Endothelial cell of umbilical vein (primary cell): ENCODE measurements at regions not wholly inside any gene's neighbourhood (a gene's known extent, or its start where the extent isn't known, plus 50 kb on each side); places are given as distances from the start of the nearest gene placed in this dataset.

Experiments
- BruUV-seq: library from RNA; stranded (reverse); fragments of 400-500 nt; replicated peaks from 2 replicates; lab custom pipeline; 2021; lab: Mats Ljungman, UMichigan
- CTCF ChIA-PET: fragments of 300-600, 350-600 bp; sonication (Branson Sonifier 250); formaldehyde crosslinking; loops from one replicate; lab custom pipeline; 2021; ENCODE audit warnings: antibody characterized with exemption, inconsistent platforms; lab: Charles Lee
- POLR2A ChIA-PET: fragments of 300-600, 350-600 bp; sonication (Branson Sonifier 250); formaldehyde crosslinking; loops from one replicate; lab custom pipeline; 2021; ENCODE audit warnings: antibody characterized with exemption, inconsistent platforms; lab: Charles Lee
- DNase-seq: peaks from one replicate; pipeline ENCODE4 v3.0.0-alpha.2; 2011; ENCODE audit warnings: low read depth, low spot score
- FAIRE-seq: peaks from 2 replicates; lab custom pipeline; 2011; peaks lifted over from hg19 to GRCh38; lab: Jason Lieb, UNC
- H2AFZ ChIP-seq: 2 replicates; pipeline ENCODE4 v1.6.0; 2012; ENCODE audit warnings: low read depth, low read length, control low read depth, inconsistent platforms
- H3K27ac ChIP-seq: 2 replicates; pipeline ENCODE4 v1.5.1; 2011; ENCODE audit warnings: low read depth, mild to moderate bottlenecking, control low read depth, low read length, moderate library complexity; ENCODE audit not compliant: insufficient read depth
- H3K27me3 ChIP-seq, 2 experiments: 2 replicates each; pipeline versions ENCODE4 v1.6.0 to v1.6.1; 2011; ENCODE audit warnings: low read length in 2 of 2, mixed read lengths in 1 of 2; ENCODE audit not compliant: control insufficient read depth in 2 of 2, insufficient read depth in 2 of 2
- H3K36me3 ChIP-seq, 2 experiments: 2 replicates in 1 of 2; 3 replicates in 1 of 2; pipeline ENCODE4 v1.5.1; 2011; ENCODE audit warnings: low read length in 2 of 2, mild to moderate bottlenecking in 1 of 2, moderate library complexity in 1 of 2; ENCODE audit not compliant: control insufficient read depth in 2 of 2, insufficient read depth in 2 of 2; ENCODE audit errors: extremely low read depth in 1 of 2
- H3K4me1 ChIP-seq: 3 replicates; pipeline ENCODE4 v1.5.1; 2011; ENCODE audit warnings: mild to moderate bottlenecking, low read length; ENCODE audit not compliant: control insufficient read depth, insufficient read depth; ENCODE audit errors: extremely low read depth
- H3K4me2 ChIP-seq: 2 replicates; pipeline ENCODE4 v1.6.1; 2011; ENCODE audit warnings: low read length, control low read depth, mixed read lengths; ENCODE audit not compliant: insufficient read depth
- H3K4me3 ChIP-seq, 3 experiments: fragments of 200-600 bp in 1 of 3; sonication (generic), shearing (Covaris generic) in 1 of 3; replicated peaks in 1 of 3; 2 replicates each; pipeline ENCODE4 v1.5.1; 2011 to 2016; ENCODE audit warnings: control low read depth in 3 of 3, low read length in 3 of 3, mild to moderate bottlenecking in 2 of 3, inconsistent platforms in 1 of 3, low read depth in 1 of 3, moderate library complexity in 1 of 3; ENCODE audit not compliant: insufficient read depth in 1 of 3
- H3K79me2 ChIP-seq: 2 replicates; pipeline ENCODE4 v1.6.0; 2012; ENCODE audit warnings: low read length, inconsistent platforms; ENCODE audit not compliant: control insufficient read depth, insufficient read depth
- H3K9ac ChIP-seq: replicated peaks from 2 replicates; pipeline ENCODE3; 2011; ENCODE audit warnings: low read length, control low read depth; ENCODE audit not compliant: insufficient read depth; ENCODE audit errors: extremely low read depth
- H3K9me1 ChIP-seq: replicated peaks from 3 replicates; pipeline ENCODE4 v1.6.0; 2011; ENCODE audit warnings: mild to moderate bottlenecking, low read length; ENCODE audit not compliant: control insufficient read depth, insufficient read depth; ENCODE audit errors: extremely low read depth
- H3K9me3 ChIP-seq: replicated peaks from 2 replicates; pipeline ENCODE4 v1.5.1; 2012; ENCODE audit warnings: low read length, inconsistent platforms; ENCODE audit not compliant: control insufficient read depth, insufficient read depth
- H4K20me1 ChIP-seq: replicated peaks from 2 replicates; pipeline ENCODE3; 2011; ENCODE audit warnings: mild to moderate bottlenecking, low read length; ENCODE audit not compliant: control insufficient read depth, insufficient read depth; ENCODE audit errors: extremely low read depth
- CTCF ChIP-seq, 2 donors: IDR thresholded peaks; 1 replicate in 1 of 2; 2 replicates in 1 of 2; pipeline ENCODE4 v1.5.1; 2011; ENCODE audit warnings: low read length in 2 of 2, mild to moderate bottlenecking in 2 of 2, moderate library complexity in 2 of 2, control low read depth in 1 of 2, inconsistent platforms in 1 of 2, low read depth in 1 of 2; ENCODE audit not compliant: insufficient read depth in 1 of 2; ENCODE audit errors: extremely low read depth in 1 of 2
- EZH2 ChIP-seq: IDR thresholded peaks from 2 replicates; pipeline ENCODE4 v1.6.1; 2012; ENCODE audit warnings: borderline replicate concordance, low read depth, mild to moderate bottlenecking, moderate library complexity, low read length, inconsistent platforms; ENCODE audit not compliant: severe bottlenecking
- FOS ChIP-seq: IDR thresholded peaks from 2 replicates; pipeline ENCODE4 v1.6.1; 2011; ENCODE audit warnings: mild to moderate bottlenecking, low read length, moderate library complexity, borderline replicate concordance; ENCODE audit not compliant: insufficient read depth
- GATA2 ChIP-seq: IDR thresholded peaks from 2 replicates; pipeline ENCODE4 v1.7.0; 2011; ENCODE audit warnings: low read depth, mild to moderate bottlenecking, moderate library complexity, mixed read lengths, low read length; ENCODE audit not compliant: insufficient read length, insufficient read depth
- JUN ChIP-seq: IDR thresholded peaks from 2 replicates; pipeline ENCODE4 v1.6.1; 2011; ENCODE audit warnings: borderline replicate concordance, low read depth; ENCODE audit not compliant: insufficient read length, insufficient read depth
- MAX ChIP-seq: IDR thresholded peaks from 2 replicates; pipeline ENCODE4 v1.6.1; 2011; ENCODE audit not compliant: insufficient read depth, insufficient read length
- MYC ChIP-seq: IDR thresholded peaks from one replicate; pipeline ENCODE4 v1.6.1; 2011; ENCODE audit warnings: mild to moderate bottlenecking, low read depth, low read length
- POLR2A ChIP-seq: IDR thresholded peaks from 2 replicates; pipeline ENCODE4 v1.6.1; 2012; ENCODE audit warnings: low read depth, mild to moderate bottlenecking, control low read depth, low read length
- POLR2AphosphoS5 ChIP-seq: IDR thresholded peaks from 2 replicates; pipeline ENCODE4 v1.6.1; 2012; ENCODE audit warnings: low read depth, mild to moderate bottlenecking, control low read depth, low read length, moderate library complexity; ENCODE audit not compliant: insufficient read depth
- dilution Hi-C: fragments of 300-500 bp; cut with MboI; formaldehyde crosslinking; loops from one replicate; pipeline ENCODE4 v1.15.0; 2019; ENCODE audit warnings: low sequenced_read_pairs; ENCODE audit not compliant: extremely low pct_ligation_motif_present
- intact Hi-C: fragments of 100-400 bp; cut with micrococcal nuclease; formaldehyde crosslinking; loops from one replicate; pipeline ENCODE4 v1.10.0; 2022

GRCh38 chr3:162183440-162183839, 686.8 kb downstream of the OTOL1 start:
- FAIRE-seq (no peak), DNase-seq (no peak)
- POLR2A ChIA-PET, result no interaction called here
- Histone ChIP-seq H3K27ac (no peak overlapping the region), H2AFZ (no peak overlapping the region), H3K9me3 (no peaks in the 10 kb centered on the region), H3K9me1 (no peaks in the 10 kb centered on the region), H3K79me2 (no peaks in the 10 kb centered on the region), H3K4me1 (no peaks in the 10 kb centered on the region), H3K27me3 (no peaks in the 10 kb centered on the region), H3K36me3 (no peaks in the 10 kb centered on the region), H3K9ac (no peak overlapping the region), H3K4me3 (no peak overlapping the region), H3K4me2 (no peak overlapping the region), H4K20me1 (no peaks in the 10 kb centered on the region)
- CTCF ChIA-PET, result no interaction called here
- BruUV-seq, result no TSS peak
- TF ChIP-seq MYC, result no peak
- TF ChIP-seq POLR2A, result no peak
- TF ChIP-seq CTCF (IDR thresholded peaks at IDR 0.05; ENCODE audit: extremely low read depth in 1 of 2, insufficient read depth in 1 of 2, low read depth in 1 of 2, low read length in 2 of 2), result no peak
- no peak for TF ChIP-seq MAX
- TF ChIP-seq FOS, result no peak
- no peak for TF ChIP-seq POLR2AphosphoS5
- no peak for TF ChIP-seq EZH2
- no peak for TF ChIP-seq JUN
- no peak for TF ChIP-seq GATA2
- intact Hi-C loops, result loop anchor here (5.0 kb wide), 1 partner anchor 331 kb away; no protein-coding TSS in a partner anchor
- dilution Hi-C loops, result no loop called here
